ENCODE measurements at regions not wholly inside any gene's neighbourhood (a gene's known extent, or its start where the extent isn't known, plus 50 kb on each side); places are given as distances from the start of the nearest gene placed in this dataset.
"Not testable (repeated sequence)": the region's sequence is repeated elsewhere in the genome, so short reads cannot be mapped to it uniquely, and the experiment has no call there.

GRCh38 chr16:58983181-58983965 is 249.3 kb upstream of the GOT2 start:
- DNase-seq (ENCODE audit: low read depth in 3 of 3), result not testable (repeated sequence)

- DNase-seq (ENCODE audit: low read depth in 3 of 3), result no peak
These were observed 236.7 kb upstream of the GOT2 start for GRCh38 chr16:58970775-58971174.

GRCh38 chr16:58963479-58963878 is 229.4 kb upstream of the GOT2 start:
- DNase-seq (ENCODE audit: low read depth in 3 of 3), result no peak

GRCh38 chr16:58962811-58963210 is 228.7 kb upstream of the GOT2 start:
- no peak for DNase-seq (ENCODE audit: low read depth in 3 of 3)

GRCh38 chr16:58960484-58960883 is 226.4 kb upstream of the GOT2 start:
- DNase-seq (ENCODE audit: low read depth in 3 of 3), result no peak

GRCh38 chr16:58960034-58960433 is 225.9 kb upstream of the GOT2 start:
- DNase-seq (ENCODE audit: low read depth in 3 of 3), result no peak

- DNase-seq (ENCODE audit: low read depth in 3 of 3), result no peak
These were observed 224.6 kb upstream of the GOT2 start for GRCh38 chr16:58958749-58959148.

- no peak for DNase-seq (ENCODE audit: low read depth in 3 of 3)
These were observed 214.1 kb upstream of the GOT2 start for GRCh38 chr16:58948244-58948643.

GRCh38 chr16:58940609-58941008 is 206.5 kb upstream of the GOT2 start:
- no peak for DNase-seq (ENCODE audit: low read depth in 3 of 3)

GRCh38 chr16:58938811-58939210 is 204.7 kb upstream of the GOT2 start:
- DNase-seq (ENCODE audit: low read depth in 3 of 3), result no peak

GRCh38 chr16:58937661-58938060 is 203.5 kb upstream of the GOT2 start:
- DNase-seq (ENCODE audit: low read depth in 3 of 3), result no peak

- no peak for DNase-seq (ENCODE audit: low read depth in 3 of 3)
These were observed 199.1 kb upstream of the GOT2 start for GRCh38 chr16:58933186-58933585.

- no peak for DNase-seq (ENCODE audit: low read depth in 3 of 3)
These were observed 197.3 kb upstream of the GOT2 start for GRCh38 chr16:58931436-58931835.

GRCh38 chr16:58923094-58923493 is 189.0 kb upstream of the GOT2 start:
- DNase-seq (ENCODE audit: low read depth in 3 of 3), result no peak

- DNase-seq (ENCODE audit: low read depth in 3 of 3), result no peak
These were observed 179.3 kb upstream of the GOT2 start for GRCh38 chr16:58913456-58913855.

GRCh38 chr16:58912571-58912970 is 178.5 kb upstream of the GOT2 start:
- DNase-seq (ENCODE audit: low read depth in 3 of 3), result no peak

- no peak for DNase-seq (ENCODE audit: low read depth in 3 of 3)
These were observed 173.0 kb upstream of the GOT2 start for GRCh38 chr16:58906981-58907715.

- DNase-seq (ENCODE audit: low read depth in 3 of 3), result no peak
These were observed 170.2 kb upstream of the GOT2 start for GRCh38 chr16:58904291-58904690.

GRCh38 chr16:58889516-58889915 is 155.4 kb upstream of the GOT2 start:
- no peak for DNase-seq (ENCODE audit: low read depth in 3 of 3)

GRCh38 chr16:58885528-58886170 is 151.5 kb upstream of the GOT2 start:
- DNase-seq (ENCODE audit: low read depth in 3 of 3), result no peak

GRCh38 chr16:58884141-58884540 is 150.0 kb upstream of the GOT2 start:
- DNase-seq (ENCODE audit: low read depth in 3 of 3), result no peak

GRCh38 chr16:58883131-58883530 is 149.0 kb upstream of the GOT2 start:
- no peak for DNase-seq (ENCODE audit: low read depth in 3 of 3)

- no peak for DNase-seq (ENCODE audit: low read depth in 3 of 3)
These were observed 148.2 kb upstream of the GOT2 start for GRCh38 chr16:58882292-58882691.

Measured in stimulated activated CD4-positive, alpha-beta T cell treated with anti-CD3 and anti-CD28 coated beads, TNF-alpha, amount 100 ng/mL, for 48 hours (primary cell).